IMR-90 (cell line): ENCODE measurements at regions not wholly inside any gene's neighbourhood (a gene's known extent, or its start where the extent isn't known, plus 50 kb on each side); places are given as distances from the start of the nearest gene placed in this dataset.

ENCODE experiments used
- ATAC-seq: fragments of 200-7000 bp; cut with Tn5 transposase; 2 replicates; pipeline ENCODE4 v1.9.1; 2020; ENCODE audit warnings: low read depth, mild to moderate bottlenecking, moderate library complexity
- BruUV-seq: library from RNA; stranded (reverse); fragments of 400-500 nt; replicated peaks from 2 replicates; lab custom pipeline; 2021; lab: Mats Ljungman, UMichigan
- CTCF ChIA-PET: fragments of 300-600 bp; formaldehyde crosslinking; extraction: SDS; loops from one replicate; lab custom pipeline; 2021; ENCODE audit warnings: antibody characterized with exemption; lab: Yijun Ruan, JAX
- POLR2A ChIA-PET: fragments of 300-600 bp; sonication (Branson Sonifier 250); formaldehyde crosslinking; loops from one replicate; lab custom pipeline; 2022; ENCODE audit warnings: antibody characterized with exemption; ENCODE audit not compliant: unreplicated experiment; lab: Charles Lee
- DNase-seq: peaks from one replicate; pipeline ENCODE4 v3.0.0; 2013
- H2AFZ ChIP-seq: replicated peaks from 2 replicates; pipeline ENCODE3; 2013; ENCODE audit warnings: low read length, mild to moderate bottlenecking; ENCODE audit not compliant: poor library complexity
- H2AK5ac ChIP-seq: 2 replicates; pipeline ENCODE4 v1.6.1; 2013; ENCODE audit warnings: low read depth, low read length, inconsistent platforms
- H2AK9ac ChIP-seq: replicated peaks from 2 replicates; pipeline ENCODE3; 2013; ENCODE audit warnings: mild to moderate bottlenecking, low read depth, low read length, moderate library complexity; ENCODE audit not compliant: poor library complexity
- H2BK120ac ChIP-seq: 2 replicates; pipeline ENCODE4 v1.6.1; 2013; ENCODE audit warnings: low read depth, low read length, inconsistent platforms
- H2BK15ac ChIP-seq: 3 replicates; pipeline ENCODE4 v1.6.1; 2013; ENCODE audit warnings: low read depth, low read length, inconsistent platforms
- H2BK20ac ChIP-seq: 2 replicates; pipeline ENCODE4 v1.6.1; 2013; ENCODE audit warnings: low read depth, mild to moderate bottlenecking, inconsistent platforms, low read length, moderate library complexity
- H2BK5ac ChIP-seq: 2 replicates; pipeline ENCODE4 v1.6.1; 2013; ENCODE audit warnings: mild to moderate bottlenecking, low read depth, low read length, inconsistent platforms; ENCODE audit not compliant: poor library complexity, severe bottlenecking
- H3K14ac ChIP-seq: replicated peaks from 2 replicates; pipeline ENCODE4 v1.6.1; 2013; ENCODE audit warnings: low read depth, low read length, inconsistent platforms
- H3K18ac ChIP-seq: 2 replicates; pipeline ENCODE4 v1.6.1; 2013; ENCODE audit warnings: low read depth, low read length, control low read depth
- H3K23ac ChIP-seq: 2 replicates; pipeline ENCODE4 v1.6.1; 2013; ENCODE audit warnings: low read depth, low read length, inconsistent platforms
- H3K27ac ChIP-seq: 2 replicates; pipeline ENCODE4 v1.5.1; 2013; ENCODE audit warnings: mild to moderate bottlenecking, control low read depth, low read length; ENCODE audit not compliant: insufficient read depth
- H3K27me3 ChIP-seq: 2 replicates; pipeline ENCODE4 v1.6.1; 2013; ENCODE audit warnings: low read length; ENCODE audit not compliant: control insufficient read depth, insufficient read depth
- H3K36me3 ChIP-seq: 2 replicates; pipeline ENCODE4 v1.6.1; 2013; ENCODE audit warnings: low read length, mixed read lengths; ENCODE audit not compliant: control insufficient read depth, insufficient read depth
- H3K4ac ChIP-seq: 2 replicates; pipeline ENCODE4 v1.6.1; 2013; ENCODE audit warnings: low read depth, low read length, inconsistent platforms
- H3K4me1 ChIP-seq: 2 replicates; pipeline ENCODE4 v1.6.1; 2013; ENCODE audit warnings: low read length, mixed read lengths; ENCODE audit not compliant: control insufficient read depth, insufficient read depth
- H3K4me2 ChIP-seq: 2 replicates; pipeline ENCODE4 v1.6.1; 2013; ENCODE audit warnings: low read depth, mild to moderate bottlenecking, control low read depth, low read length, moderate library complexity
- H3K4me3 ChIP-seq: 2 replicates; pipeline ENCODE4 v1.5.1; 2013; ENCODE audit warnings: low read depth, mild to moderate bottlenecking, control low read depth, low read length, moderate library complexity; ENCODE audit not compliant: insufficient read depth
- H3K56ac ChIP-seq: 2 replicates; pipeline ENCODE4 v1.6.1; 2013; ENCODE audit warnings: low read length, inconsistent platforms; ENCODE audit not compliant: insufficient read depth; ENCODE audit errors: extremely low read depth
- H3K79me1 ChIP-seq, 2 experiments: 2 replicates each; pipeline ENCODE4 v1.6.1; 2013; ENCODE audit warnings: low read length in 2 of 2, inconsistent platforms in 1 of 2, low read depth in 1 of 2
- H3K9ac ChIP-seq: 2 replicates; pipeline ENCODE4 v1.6.1; 2013; ENCODE audit warnings: low read depth, low read length, control low read depth
- H3K9me1 ChIP-seq: 2 replicates; pipeline ENCODE4 v1.6.1; 2013; ENCODE audit warnings: low read length, inconsistent platforms; ENCODE audit not compliant: insufficient read depth
- H3K9me3 ChIP-seq: 2 replicates; pipeline ENCODE4 v1.6.1; 2013; ENCODE audit warnings: low read length; ENCODE audit not compliant: control insufficient read depth, insufficient read depth
- H4K20me1 ChIP-seq: 2 replicates; pipeline ENCODE4 v1.6.1; 2013; ENCODE audit warnings: low read length, inconsistent platforms; ENCODE audit not compliant: insufficient read depth
- H4K5ac ChIP-seq: 2 replicates; pipeline ENCODE4 v1.6.1; 2013; ENCODE audit warnings: mild to moderate bottlenecking, low read depth, low read length, control low read depth
- H4K8ac ChIP-seq, 2 experiments: 2 replicates each; pipeline ENCODE4 v1.6.1; 2013; ENCODE audit warnings: low read depth in 2 of 2, low read length in 2 of 2, control low read depth in 1 of 2, inconsistent platforms in 1 of 2
- H4K91ac ChIP-seq: 2 replicates; pipeline ENCODE4 v1.6.1; 2013; ENCODE audit warnings: low read depth, low read length, inconsistent platforms; ENCODE audit not compliant: insufficient read depth
- WGBS, 2 experiments: methylation state at CpG; one replicate each; pipeline versions ENCODE4 v1.1.5 to v1.1.7; 2013; ENCODE audit warnings: missing lambda C conversion rate in 2 of 2; ENCODE audit not compliant: insufficient read length in 1 of 2; ENCODE audit errors: extremely low coverage in 2 of 2; 5-methylcytosine and 5-hydroxymethylcytosine counted together
- dilution Hi-C: fragments of 300-500 bp; cut with HindIII; formaldehyde crosslinking; loops from one replicate; pipeline ENCODE4 v1.14.3; 2018; ENCODE audit warnings: low sequenced_read_pairs; ENCODE audit not compliant: unreplicated experiment
- in situ Hi-C: fragments of 300-500 bp; cut with MboI; formaldehyde crosslinking; loops from 3 replicates; pipeline ENCODE4 v1.14.3; 2019; ENCODE audit warnings: low sequenced_read_pairs, inconsistent platforms, mixed read lengths
- intact Hi-C: fragments of 100-400 bp; cut with micrococcal nuclease; formaldehyde crosslinking; loops from 2 replicates; pipeline ENCODE4 v1.10.0; 2022
- TF ChIP-seq, protein P1 (sequence below): conservative IDR thresholded peaks from 2 replicates; pipeline ENCODE4 v1.5.1; 2012; ENCODE audit warnings: mild to moderate bottlenecking, low read depth, low read length, improper control_type of control experiment

DNA sequence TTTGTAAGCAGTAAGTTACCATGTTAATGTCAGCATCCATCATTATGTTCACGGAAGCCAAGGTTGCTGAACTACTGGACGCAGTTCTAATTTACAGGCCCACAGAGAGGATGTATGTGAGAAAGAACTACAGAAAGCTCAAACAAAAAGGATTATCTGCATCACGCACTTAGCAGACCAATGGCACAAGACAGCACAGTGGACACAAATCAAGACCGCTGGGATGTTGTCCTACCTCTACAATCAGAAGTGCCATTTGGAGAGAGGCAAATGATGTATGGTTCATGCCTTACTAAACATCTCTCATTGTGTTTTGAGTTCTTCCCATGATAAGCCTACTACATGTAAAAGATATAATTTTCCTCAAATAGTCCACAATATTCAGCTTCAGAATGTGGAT is 330.7 kb upstream of the CHAC2 start:
- Histone ChIP-seq H4K8ac (no peak overlapping the region), H3K9me1 (no peaks in the 10 kb centered on the region), H4K20me1 (no peaks in the 10 kb centered on the region), H3K9me3 (no peaks in the 10 kb centered on the region), H3K27ac (no peak overlapping the region), H2AFZ (no peak overlapping the region), H2BK120ac (no peak overlapping the region), H3K56ac (no peak overlapping the region), H3K23ac (no peak overlapping the region), H2BK20ac (no peak overlapping the region), H2AK5ac (no peak overlapping the region), H3K4ac (no peak overlapping the region), H2BK15ac (no peak overlapping the region), H3K14ac (no peak overlapping the region), H3K36me3 (no peaks in the 10 kb centered on the region), H4K5ac (no peak overlapping the region), H2AK9ac (no peak overlapping the region), H3K18ac (no peak overlapping the region), H3K27me3 (no peaks in the 10 kb centered on the region; the same call in 1 of the 2 replicates), H3K4me2 (no peak overlapping the region), H3K79me1 (no peaks in the 10 kb centered on the region), H3K9ac (no peak overlapping the region), H4K91ac (no peak overlapping the region), H3K4me3 (no peak overlapping the region), H3K4me1 (no peaks in the 10 kb centered on the region), H2BK5ac (no peak overlapping the region)
- CTCF ChIA-PET = no interaction called here
- POLR2A ChIA-PET = no interaction called here
- ATAC-seq (no peak), DNase-seq (no peak)
- WGBS, 2 experiments = no CpG with 5 or more reads among the region's 4 CpGs
- dilution Hi-C loops = no loop called here
- BruUV-seq = no TSS peak
- TF ChIP-seq, protein P1, sequence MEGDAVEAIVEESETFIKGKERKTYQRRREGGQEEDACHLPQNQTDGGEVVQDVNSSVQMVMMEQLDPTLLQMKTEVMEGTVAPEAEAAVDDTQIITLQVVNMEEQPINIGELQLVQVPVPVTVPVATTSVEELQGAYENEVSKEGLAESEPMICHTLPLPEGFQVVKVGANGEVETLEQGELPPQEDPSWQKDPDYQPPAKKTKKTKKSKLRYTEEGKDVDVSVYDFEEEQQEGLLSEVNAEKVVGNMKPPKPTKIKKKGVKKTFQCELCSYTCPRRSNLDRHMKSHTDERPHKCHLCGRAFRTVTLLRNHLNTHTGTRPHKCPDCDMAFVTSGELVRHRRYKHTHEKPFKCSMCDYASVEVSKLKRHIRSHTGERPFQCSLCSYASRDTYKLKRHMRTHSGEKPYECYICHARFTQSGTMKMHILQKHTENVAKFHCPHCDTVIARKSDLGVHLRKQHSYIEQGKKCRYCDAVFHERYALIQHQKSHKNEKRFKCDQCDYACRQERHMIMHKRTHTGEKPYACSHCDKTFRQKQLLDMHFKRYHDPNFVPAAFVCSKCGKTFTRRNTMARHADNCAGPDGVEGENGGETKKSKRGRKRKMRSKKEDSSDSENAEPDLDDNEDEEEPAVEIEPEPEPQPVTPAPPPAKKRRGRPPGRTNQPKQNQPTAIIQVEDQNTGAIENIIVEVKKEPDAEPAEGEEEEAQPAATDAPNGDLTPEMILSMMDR = no peak
- intact Hi-C loops = no loop called here
- in situ Hi-C loops = no loop called here
